Hepatocyte (in vitro differentiated cells): ENCODE measurements at regions not wholly inside any gene's neighbourhood (a gene's known extent, or its start where the extent isn't known, plus 50 kb on each side); places are given as distances from the start of the nearest gene placed in this dataset.

ENCODE experiments used
- EZH2phosphoT487 ChIP-seq: fragments of 200-600 bp; sonication (generic); IDR thresholded peaks from one replicate; pipeline ENCODE4 v1.6.1; 2018; ENCODE audit warnings: antibody characterized with exemption, mild to moderate bottlenecking, low read depth, moderate library complexity; ENCODE audit not compliant: unreplicated experiment, severe bottlenecking
- TF ChIP-seq, protein P1 (sequence below): fragments of 200-600 bp; sonication (generic); IDR thresholded peaks from 2 replicates; pipeline ENCODE4 v1.5.1; 2016; ENCODE audit warnings: antibody characterized with exemption, mild to moderate bottlenecking; ENCODE audit not compliant: poor library complexity

DNA sequence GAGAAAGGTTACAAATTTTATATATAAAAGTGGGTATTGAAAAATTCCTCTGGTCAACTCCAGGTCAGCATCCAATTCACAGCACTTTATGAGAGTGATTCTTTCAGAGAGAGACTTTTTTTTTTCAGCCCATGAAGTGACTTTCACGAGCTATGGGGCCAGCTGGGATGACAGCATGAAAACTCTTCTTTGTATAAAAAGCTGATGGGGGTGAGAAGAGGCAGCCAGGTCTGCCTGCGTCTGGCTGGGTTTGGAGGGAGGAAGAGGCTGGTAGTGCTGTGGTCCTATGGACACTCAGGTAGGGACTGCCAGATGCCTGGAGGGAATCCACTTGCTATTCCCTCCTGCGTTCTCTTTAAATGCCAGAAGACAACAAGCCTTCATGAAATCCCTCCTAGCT lies 250.6 kb downstream of the UTP18 start:
- TF ChIP-seq, protein P1, sequence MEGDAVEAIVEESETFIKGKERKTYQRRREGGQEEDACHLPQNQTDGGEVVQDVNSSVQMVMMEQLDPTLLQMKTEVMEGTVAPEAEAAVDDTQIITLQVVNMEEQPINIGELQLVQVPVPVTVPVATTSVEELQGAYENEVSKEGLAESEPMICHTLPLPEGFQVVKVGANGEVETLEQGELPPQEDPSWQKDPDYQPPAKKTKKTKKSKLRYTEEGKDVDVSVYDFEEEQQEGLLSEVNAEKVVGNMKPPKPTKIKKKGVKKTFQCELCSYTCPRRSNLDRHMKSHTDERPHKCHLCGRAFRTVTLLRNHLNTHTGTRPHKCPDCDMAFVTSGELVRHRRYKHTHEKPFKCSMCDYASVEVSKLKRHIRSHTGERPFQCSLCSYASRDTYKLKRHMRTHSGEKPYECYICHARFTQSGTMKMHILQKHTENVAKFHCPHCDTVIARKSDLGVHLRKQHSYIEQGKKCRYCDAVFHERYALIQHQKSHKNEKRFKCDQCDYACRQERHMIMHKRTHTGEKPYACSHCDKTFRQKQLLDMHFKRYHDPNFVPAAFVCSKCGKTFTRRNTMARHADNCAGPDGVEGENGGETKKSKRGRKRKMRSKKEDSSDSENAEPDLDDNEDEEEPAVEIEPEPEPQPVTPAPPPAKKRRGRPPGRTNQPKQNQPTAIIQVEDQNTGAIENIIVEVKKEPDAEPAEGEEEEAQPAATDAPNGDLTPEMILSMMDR: no peak
- TF ChIP-seq EZH2phosphoT487: no peak
